ENCODE measurements at regions not wholly inside any gene's neighbourhood (a gene's known extent, or its start where the extent isn't known, plus 50 kb on each side); places are given as distances from the start of the nearest gene placed in this dataset.

DNA sequence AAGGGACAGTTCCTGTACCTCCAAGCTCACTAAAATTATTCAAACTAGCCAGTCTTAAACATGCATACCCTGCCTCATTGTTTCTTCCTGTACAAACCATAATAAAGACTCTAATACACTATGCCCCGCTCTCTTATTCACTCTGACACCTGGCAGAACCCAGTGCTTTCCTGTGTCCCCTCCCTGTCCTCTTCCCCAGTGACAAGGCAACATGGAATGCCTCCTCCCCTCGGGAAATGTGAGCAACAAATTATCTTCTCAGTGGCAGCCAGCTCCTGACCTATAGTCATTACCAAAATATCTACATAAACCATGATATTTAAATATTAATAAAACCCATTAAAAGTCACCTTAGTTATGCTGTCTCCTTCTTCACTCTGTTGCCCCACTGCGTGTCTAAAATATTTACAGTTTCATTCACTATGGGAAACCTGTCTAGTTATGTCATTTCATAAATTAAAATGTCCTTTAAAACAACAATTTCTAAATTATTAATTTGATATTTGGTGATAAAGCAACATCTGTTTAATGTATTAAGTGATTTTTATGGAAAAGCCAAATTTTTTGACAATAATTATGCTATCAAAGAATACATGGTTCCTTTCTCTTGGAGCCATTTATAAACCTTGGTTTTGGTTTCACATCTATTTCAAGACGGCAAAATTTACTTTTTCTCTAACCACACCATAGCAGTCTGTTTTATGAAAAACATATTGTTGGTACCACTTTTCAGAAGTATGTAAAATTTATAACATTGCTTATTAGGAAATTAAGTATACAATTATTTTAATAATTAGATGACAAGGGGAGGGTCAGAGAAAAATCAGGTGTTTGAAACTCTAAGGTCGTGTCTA is 1355.2 kb downstream of the XPNPEP1 start:
- TF ChIP-seq, protein P1, sequence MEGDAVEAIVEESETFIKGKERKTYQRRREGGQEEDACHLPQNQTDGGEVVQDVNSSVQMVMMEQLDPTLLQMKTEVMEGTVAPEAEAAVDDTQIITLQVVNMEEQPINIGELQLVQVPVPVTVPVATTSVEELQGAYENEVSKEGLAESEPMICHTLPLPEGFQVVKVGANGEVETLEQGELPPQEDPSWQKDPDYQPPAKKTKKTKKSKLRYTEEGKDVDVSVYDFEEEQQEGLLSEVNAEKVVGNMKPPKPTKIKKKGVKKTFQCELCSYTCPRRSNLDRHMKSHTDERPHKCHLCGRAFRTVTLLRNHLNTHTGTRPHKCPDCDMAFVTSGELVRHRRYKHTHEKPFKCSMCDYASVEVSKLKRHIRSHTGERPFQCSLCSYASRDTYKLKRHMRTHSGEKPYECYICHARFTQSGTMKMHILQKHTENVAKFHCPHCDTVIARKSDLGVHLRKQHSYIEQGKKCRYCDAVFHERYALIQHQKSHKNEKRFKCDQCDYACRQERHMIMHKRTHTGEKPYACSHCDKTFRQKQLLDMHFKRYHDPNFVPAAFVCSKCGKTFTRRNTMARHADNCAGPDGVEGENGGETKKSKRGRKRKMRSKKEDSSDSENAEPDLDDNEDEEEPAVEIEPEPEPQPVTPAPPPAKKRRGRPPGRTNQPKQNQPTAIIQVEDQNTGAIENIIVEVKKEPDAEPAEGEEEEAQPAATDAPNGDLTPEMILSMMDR (conservative IDR thresholded peaks at IDR 0.05 in 1 of 2, IDR thresholded peaks at IDR 0.05 in 1 of 2; ENCODE audit: extremely low read depth in 1 of 2, insufficient read depth in 1 of 2, low read depth in 1 of 2, low read length in 2 of 2), result no peak
- no peak for TF ChIP-seq EZH2 (IDR thresholded peaks at IDR 0.05; ENCODE audit: borderline replicate concordance, low read length)
